ENCODE measurements at regions not wholly inside any gene's neighbourhood (a gene's known extent, or its start where the extent isn't known, plus 50 kb on each side); places are given as distances from the start of the nearest gene placed in this dataset.
"Not testable (repeated sequence)": the region's sequence is repeated elsewhere in the genome, so short reads cannot be mapped to it uniquely, and the experiment has no call there.

GRCh38 chr3:66552846-66553245 is 52.0 kb upstream of the LRIG1 start:
- Histone ChIP-seq H3K4me1 (ENCODE audit: control insufficient read depth in 2 of 2, insufficient read depth in 2 of 2, low read length in 2 of 2) (no peaks in the 10 kb centered on the region), H3K4me3 (ENCODE audit: low read length in 2 of 2) (no peak overlapping the region), H3K9me3 (ENCODE audit: control insufficient read depth in 2 of 2, low read length in 2 of 2) (no peaks in the 10 kb centered on the region), H3K27me3 (ENCODE audit: control insufficient read depth in 2 of 2, insufficient read depth in 2 of 2, low read length in 2 of 2) (no peaks in the 10 kb centered on the region), H3K36me3 (ENCODE audit: control insufficient read depth in 2 of 2, insufficient read depth in 2 of 2, low read length in 2 of 2) (no peaks in the 10 kb centered on the region), H3K9ac (ENCODE audit: low read depth in 1 of 2, low read length in 2 of 2) (no peak overlapping the region), H3K27ac (ENCODE audit: low read depth in 2 of 2, low read length in 2 of 2) (no peak overlapping the region)

- no peak overlapping the region for H3K27ac ChIP-seq (ENCODE audit: low read depth in 2 of 2, low read length in 2 of 2)
These were observed 52.8 kb upstream of the LRIG1 start for GRCh38 chr3:66553441-66554113.

DNA sequence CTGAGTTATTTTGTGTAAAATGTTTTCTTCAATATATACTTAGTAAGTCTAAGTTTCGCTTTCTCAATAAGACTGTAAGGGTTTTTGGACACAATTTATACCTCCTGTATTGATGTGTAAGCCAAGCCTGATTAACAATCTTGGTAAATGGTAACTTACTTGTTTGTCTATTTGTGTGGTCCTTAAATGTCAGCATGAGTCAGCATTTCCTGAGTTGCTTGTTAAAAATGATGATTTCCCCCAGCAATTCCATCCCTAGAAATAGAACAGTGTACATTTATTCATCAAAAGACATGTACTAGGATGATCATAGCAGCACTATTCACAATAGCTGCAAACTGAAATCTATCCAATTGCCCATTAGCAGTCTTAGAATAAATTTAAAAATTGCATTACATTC is 53.4 kb upstream of the LRIG1 start:
- Histone ChIP-seq H3K27me3 (ENCODE audit: control insufficient read depth in 2 of 2, insufficient read depth in 2 of 2, low read length in 2 of 2) (no peaks in the 10 kb centered on the region), H3K9ac (ENCODE audit: low read depth in 1 of 2, low read length in 2 of 2) (no peak overlapping the region), H3K36me3 (ENCODE audit: control insufficient read depth in 2 of 2, insufficient read depth in 2 of 2, low read length in 2 of 2) (no peaks in the 10 kb centered on the region), H3K4me1 (ENCODE audit: control insufficient read depth in 2 of 2, insufficient read depth in 2 of 2, low read length in 2 of 2) (no peaks in the 10 kb centered on the region), H3K9me3 (ENCODE audit: control insufficient read depth in 2 of 2, low read length in 2 of 2) (no peaks in the 10 kb centered on the region), H3K27ac (ENCODE audit: low read depth in 2 of 2, low read length in 2 of 2) (no peak overlapping the region), H3K4me3 (ENCODE audit: low read length in 2 of 2) (no peak overlapping the region)

More at GRCh38 chr3:66553441-66554113, 52.8 kb upstream of the LRIG1 start:
- H3K4me1 ChIP-seq (ENCODE audit: control insufficient read depth in 2 of 2, insufficient read depth in 2 of 2, low read length in 2 of 2) = no peaks in the 10 kb centered on the region
- no peaks in the 10 kb centered on the region for H3K27me3 ChIP-seq (ENCODE audit: control insufficient read depth in 2 of 2, insufficient read depth in 2 of 2, low read length in 2 of 2)
- no peak overlapping the region for H3K4me3 ChIP-seq (ENCODE audit: low read length in 2 of 2)
- H3K36me3 ChIP-seq (ENCODE audit: control insufficient read depth in 2 of 2, insufficient read depth in 2 of 2, low read length in 2 of 2) = no peaks in the 10 kb centered on the region
- no peak overlapping the region for H3K9ac ChIP-seq (ENCODE audit: low read depth in 1 of 2, low read length in 2 of 2)
- no peaks in the 10 kb centered on the region for H3K9me3 ChIP-seq (ENCODE audit: control insufficient read depth in 2 of 2, low read length in 2 of 2)

DNA sequence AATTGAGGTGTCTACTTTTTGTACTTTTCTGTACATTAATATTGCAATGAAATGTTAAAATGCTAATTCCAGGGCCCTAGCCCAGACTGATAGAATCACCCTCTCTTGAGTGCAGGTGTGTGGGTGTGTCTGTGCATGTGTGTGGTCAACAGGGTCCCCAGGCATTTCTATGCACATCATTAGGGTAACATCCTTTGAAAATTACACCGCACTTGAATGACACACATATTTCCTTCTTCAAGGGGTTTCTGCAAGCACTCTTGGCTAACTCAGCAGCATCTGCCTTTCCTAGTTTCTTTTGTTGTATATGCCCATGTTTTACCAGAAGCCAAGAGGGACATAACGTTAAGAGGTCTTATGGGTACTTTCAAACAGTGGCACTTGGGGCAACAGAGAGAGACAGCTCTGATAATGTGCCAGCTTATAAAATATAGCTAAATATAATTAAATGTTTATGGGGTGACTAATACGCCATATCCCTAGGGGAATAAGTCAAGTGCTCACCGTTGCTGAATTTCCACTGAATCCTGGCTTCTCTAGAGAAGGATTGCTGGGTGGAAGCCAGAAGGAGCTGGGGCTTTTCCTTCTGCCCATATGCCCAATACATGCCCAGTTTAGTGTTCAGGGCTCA is 54.5 kb upstream of the LRIG1 start:
- Histone ChIP-seq H3K36me3 (ENCODE audit: control insufficient read depth in 2 of 2, insufficient read depth in 2 of 2, low read length in 2 of 2) (no peaks in the 10 kb centered on the region), H3K4me1 (ENCODE audit: control insufficient read depth in 2 of 2, insufficient read depth in 2 of 2, low read length in 2 of 2) (no peaks in the 10 kb centered on the region), H3K4me3 (ENCODE audit: low read length in 2 of 2) (no peak overlapping the region), H3K27me3 (ENCODE audit: control insufficient read depth in 2 of 2, insufficient read depth in 2 of 2, low read length in 2 of 2) (no peaks in the 10 kb centered on the region), H3K9me3 (ENCODE audit: control insufficient read depth in 2 of 2, low read length in 2 of 2) (no peaks in the 10 kb centered on the region), H3K9ac (ENCODE audit: low read depth in 1 of 2, low read length in 2 of 2) (no peak overlapping the region), H3K27ac (ENCODE audit: low read depth in 2 of 2, low read length in 2 of 2) (no peak overlapping the region)

GRCh38 chr3:66557170-66557569 is 56.3 kb upstream of the LRIG1 start:
- Histone ChIP-seq H3K4me3 (ENCODE audit: low read length in 2 of 2) (no peak overlapping the region), H3K9me3 (ENCODE audit: control insufficient read depth in 2 of 2, low read length in 2 of 2) (no peaks in the 10 kb centered on the region), H3K4me1 (ENCODE audit: control insufficient read depth in 2 of 2, insufficient read depth in 2 of 2, low read length in 2 of 2) (no peaks in the 10 kb centered on the region), H3K27ac (ENCODE audit: low read depth in 2 of 2, low read length in 2 of 2) (no peak overlapping the region), H3K27me3 (ENCODE audit: control insufficient read depth in 2 of 2, insufficient read depth in 2 of 2, low read length in 2 of 2) (no peaks in the 10 kb centered on the region), H3K36me3 (ENCODE audit: control insufficient read depth in 2 of 2, insufficient read depth in 2 of 2, low read length in 2 of 2) (no peaks in the 10 kb centered on the region), H3K9ac (ENCODE audit: low read depth in 1 of 2, low read length in 2 of 2) (no peak overlapping the region)

DNA sequence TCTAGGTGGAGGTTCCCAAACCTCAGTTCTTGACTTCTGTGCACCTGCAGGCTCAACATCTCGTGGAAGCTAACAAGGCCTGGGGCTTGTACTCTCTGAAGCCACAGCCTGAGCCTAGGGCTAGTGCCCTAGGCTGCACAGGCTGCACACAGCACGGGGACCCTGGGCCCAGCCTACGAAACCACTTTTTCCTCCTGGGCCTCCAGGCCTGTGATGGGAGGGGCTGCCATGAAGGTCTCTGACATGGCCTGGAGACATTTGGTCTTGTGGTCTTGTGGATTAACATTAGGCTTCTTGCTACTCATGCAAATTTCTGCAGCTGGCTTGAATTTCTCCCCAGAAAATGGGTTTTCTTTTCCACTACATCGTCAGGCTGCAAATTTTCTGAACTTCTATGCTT is 59.1 kb upstream of the LRIG1 start:
- not testable (repeated sequence) for H3K27me3 ChIP-seq (ENCODE audit: control insufficient read depth in 2 of 2, insufficient read depth in 2 of 2, low read length in 2 of 2); H3K27ac ChIP-seq (ENCODE audit: low read depth in 2 of 2, low read length in 2 of 2); H3K9ac ChIP-seq (ENCODE audit: low read depth in 1 of 2, low read length in 2 of 2)

DNA sequence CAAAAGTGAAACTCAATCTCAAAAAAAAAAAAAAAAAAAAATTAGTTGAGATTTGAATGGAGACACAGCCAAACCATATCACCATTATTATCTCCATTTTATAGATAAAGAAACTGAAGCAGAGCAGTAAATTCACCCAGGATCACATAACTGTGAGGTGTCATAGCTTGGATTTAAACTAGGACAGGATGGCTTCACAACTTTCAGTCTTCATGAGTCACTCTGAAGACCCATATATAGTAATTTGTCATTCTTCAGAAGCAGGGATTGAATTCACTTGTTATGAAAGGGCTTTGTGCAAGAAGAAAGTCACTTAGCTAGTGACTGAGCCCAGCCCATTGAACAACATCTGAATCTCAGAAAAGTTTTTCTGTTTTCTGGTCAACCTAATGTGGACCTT is 60.5 kb upstream of the LRIG1 start:
- no peak overlapping the region for H3K9ac ChIP-seq (ENCODE audit: low read depth in 1 of 2, low read length in 2 of 2)
- no peaks in the 10 kb centered on the region for H3K4me1 ChIP-seq (ENCODE audit: control insufficient read depth in 2 of 2, insufficient read depth in 2 of 2, low read length in 2 of 2)
- no peaks in the 10 kb centered on the region for H3K27me3 ChIP-seq (ENCODE audit: control insufficient read depth in 2 of 2, insufficient read depth in 2 of 2, low read length in 2 of 2)
- no peaks in the 10 kb centered on the region for H3K36me3 ChIP-seq (ENCODE audit: control insufficient read depth in 2 of 2, insufficient read depth in 2 of 2, low read length in 2 of 2)
- H3K9me3 ChIP-seq (ENCODE audit: control insufficient read depth in 2 of 2, low read length in 2 of 2) = no peaks in the 10 kb centered on the region
- no peak overlapping the region for H3K4me3 ChIP-seq (ENCODE audit: low read length in 2 of 2)
- no peak overlapping the region for H3K27ac ChIP-seq (ENCODE audit: low read depth in 2 of 2, low read length in 2 of 2)

More for the DNA sequence above, 59.1 kb upstream of the LRIG1 start:
- not testable (repeated sequence) for H3K36me3 ChIP-seq (ENCODE audit: control insufficient read depth in 2 of 2, insufficient read depth in 2 of 2, low read length in 2 of 2); H3K4me3 ChIP-seq (ENCODE audit: low read length in 2 of 2); H3K4me1 ChIP-seq (ENCODE audit: control insufficient read depth in 2 of 2, insufficient read depth in 2 of 2, low read length in 2 of 2); H3K9me3 ChIP-seq (ENCODE audit: control insufficient read depth in 2 of 2, low read length in 2 of 2)

GRCh38 chr3:66565301-66565700 is 64.5 kb upstream of the LRIG1 start:
- H3K36me3 ChIP-seq (ENCODE audit: control insufficient read depth in 2 of 2, insufficient read depth in 2 of 2, low read length in 2 of 2) = no peaks in the 10 kb centered on the region
- no peak overlapping the region for H3K9ac ChIP-seq (ENCODE audit: low read depth in 1 of 2, low read length in 2 of 2)
- no peaks in the 10 kb centered on the region for H3K4me1 ChIP-seq (ENCODE audit: control insufficient read depth in 2 of 2, insufficient read depth in 2 of 2, low read length in 2 of 2)
- H3K27me3 ChIP-seq (ENCODE audit: control insufficient read depth in 2 of 2, insufficient read depth in 2 of 2, low read length in 2 of 2) = no peaks in the 10 kb centered on the region
- no peak overlapping the region for H3K27ac ChIP-seq (ENCODE audit: low read depth in 2 of 2, low read length in 2 of 2)
- no peak overlapping the region for H3K4me3 ChIP-seq (ENCODE audit: low read length in 2 of 2)
- no peaks in the 10 kb centered on the region for H3K9me3 ChIP-seq (ENCODE audit: control insufficient read depth in 2 of 2, low read length in 2 of 2)

- no peak overlapping the region for H3K4me3 ChIP-seq (ENCODE audit: low read length in 2 of 2)
- no peak overlapping the region for H3K9ac ChIP-seq (ENCODE audit: low read depth in 1 of 2, low read length in 2 of 2)
- H3K4me1 ChIP-seq (ENCODE audit: control insufficient read depth in 2 of 2, insufficient read depth in 2 of 2, low read length in 2 of 2) = no peaks in the 10 kb centered on the region
- no peaks in the 10 kb centered on the region for H3K36me3 ChIP-seq (ENCODE audit: control insufficient read depth in 2 of 2, insufficient read depth in 2 of 2, low read length in 2 of 2)
- H3K27me3 ChIP-seq (ENCODE audit: control insufficient read depth in 2 of 2, insufficient read depth in 2 of 2, low read length in 2 of 2) = no peaks in the 10 kb centered on the region
- H3K9me3 ChIP-seq (ENCODE audit: control insufficient read depth in 2 of 2, low read length in 2 of 2) = no peaks in the 10 kb centered on the region
- H3K27ac ChIP-seq (ENCODE audit: low read depth in 2 of 2, low read length in 2 of 2) = no peak overlapping the region
These were observed 66.3 kb upstream of the LRIG1 start for GRCh38 chr3:66567077-66567476.

DNA sequence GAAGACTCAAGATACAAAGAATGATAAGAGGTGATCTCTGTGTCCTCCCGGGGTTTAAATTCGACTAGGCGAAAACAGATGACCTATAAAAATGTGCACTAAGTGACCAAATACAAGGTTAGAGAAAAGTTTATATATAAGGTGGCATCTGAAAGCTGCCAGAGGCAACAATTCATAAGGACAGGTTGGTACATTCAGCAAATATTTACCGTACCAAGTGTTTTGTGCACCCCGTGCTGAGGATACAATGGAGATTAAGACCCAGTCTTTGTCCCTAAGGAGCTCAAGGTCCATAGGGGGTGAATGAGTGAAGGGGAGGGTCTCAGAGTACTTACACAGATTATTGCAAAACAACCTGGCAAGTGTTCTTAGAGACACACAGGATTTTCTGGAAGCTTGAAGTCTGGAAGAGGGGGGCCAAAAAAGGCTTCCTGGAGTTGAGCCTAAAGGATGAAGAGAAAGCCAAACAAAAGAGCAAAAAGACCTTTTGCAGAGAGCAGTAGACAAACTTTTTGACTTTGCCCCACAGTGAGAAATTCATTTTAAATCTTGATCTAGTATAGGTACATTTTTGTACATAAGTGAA is 71.4 kb upstream of the LRIG1 start:
- Histone ChIP-seq H3K36me3 (ENCODE audit: control insufficient read depth in 2 of 2, insufficient read depth in 2 of 2, low read length in 2 of 2) (no peaks in the 10 kb centered on the region), H3K9me3 (ENCODE audit: control insufficient read depth in 2 of 2, low read length in 2 of 2) (no peaks in the 10 kb centered on the region), H3K27ac (ENCODE audit: low read depth in 2 of 2, low read length in 2 of 2) (no peak overlapping the region), H3K4me1 (ENCODE audit: control insufficient read depth in 2 of 2, insufficient read depth in 2 of 2, low read length in 2 of 2) (no peaks in the 10 kb centered on the region), H3K27me3 (ENCODE audit: control insufficient read depth in 2 of 2, insufficient read depth in 2 of 2, low read length in 2 of 2) (no peaks in the 10 kb centered on the region), H3K9ac (ENCODE audit: low read depth in 1 of 2, low read length in 2 of 2) (no peak overlapping the region), H3K4me3 (ENCODE audit: low read length in 2 of 2) (no peak overlapping the region)
